Endothelial cell (in vitro differentiated cells): ENCODE measurements at regions not wholly inside any gene's neighbourhood (a gene's known extent, or its start where the extent isn't known, plus 50 kb on each side); places are given as distances from the start of the nearest gene placed in this dataset.

Experiments
- DNase-seq: peaks from one replicate; pipeline ENCODE4 v3.0.0; 2021; ENCODE audit warnings: low spot score
- H3K27ac Mint-ChIP-seq: one replicate; pipeline ENCODE4 v1.8.0; 2021; ENCODE audit warnings: mixed read lengths, inconsistent platforms; ENCODE audit not compliant: unreplicated experiment
- H3K27me3 Mint-ChIP-seq: one replicate; pipeline ENCODE4 v1.8.0; 2021; ENCODE audit warnings: mild to moderate bottlenecking, moderate library complexity, mixed read lengths, inconsistent platforms; ENCODE audit not compliant: unreplicated experiment
- H3K36me3 Mint-ChIP-seq: one replicate; pipeline ENCODE4 v1.8.0; 2021; ENCODE audit warnings: mild to moderate bottlenecking, low read depth, mixed read lengths, inconsistent platforms; ENCODE audit not compliant: unreplicated experiment
- H3K4me1 Mint-ChIP-seq: one replicate; pipeline ENCODE4 v1.8.0; 2021; ENCODE audit warnings: mild to moderate bottlenecking, mixed read lengths, inconsistent platforms; ENCODE audit not compliant: unreplicated experiment
- H3K4me3 Mint-ChIP-seq: one replicate; pipeline ENCODE4 v1.8.0; 2021; ENCODE audit warnings: mild to moderate bottlenecking, mixed read lengths, inconsistent platforms; ENCODE audit not compliant: unreplicated experiment
- H3K9me3 Mint-ChIP-seq: one replicate; pipeline ENCODE4 v1.8.0; 2021; ENCODE audit warnings: mixed read lengths, inconsistent platforms; ENCODE audit not compliant: unreplicated experiment
- TF ChIP-seq, protein P1 (sequence below): fragments of 200-600 bp; sonication (generic); IDR thresholded peaks from one replicate; pipeline ENCODE4 v1.5.0; 2021; ENCODE audit warnings: antibody characterized with exemption; ENCODE audit not compliant: unreplicated experiment

DNA sequence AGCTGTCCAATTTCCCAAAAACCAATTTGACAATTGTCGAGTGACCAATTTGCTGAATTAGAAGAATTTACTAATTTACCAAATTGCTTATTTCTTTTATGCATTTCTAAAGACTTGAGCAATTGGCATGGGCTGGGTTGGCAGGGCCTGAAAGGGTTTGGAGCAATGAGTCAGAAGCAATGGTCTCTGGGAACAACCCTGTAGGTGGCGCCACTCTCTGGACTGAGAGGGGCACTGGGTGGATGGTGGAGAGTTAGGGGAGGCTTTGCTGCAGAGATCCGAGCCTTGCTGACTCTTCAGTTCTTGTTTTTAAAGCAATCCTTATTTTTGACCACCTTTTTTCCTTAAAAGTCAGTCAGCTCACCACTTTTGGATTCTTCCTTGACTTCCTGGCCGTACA is 71.5 kb upstream of the RPS23 start:
- DNase-seq, result peak; percentile 63
- TF ChIP-seq, protein P1, sequence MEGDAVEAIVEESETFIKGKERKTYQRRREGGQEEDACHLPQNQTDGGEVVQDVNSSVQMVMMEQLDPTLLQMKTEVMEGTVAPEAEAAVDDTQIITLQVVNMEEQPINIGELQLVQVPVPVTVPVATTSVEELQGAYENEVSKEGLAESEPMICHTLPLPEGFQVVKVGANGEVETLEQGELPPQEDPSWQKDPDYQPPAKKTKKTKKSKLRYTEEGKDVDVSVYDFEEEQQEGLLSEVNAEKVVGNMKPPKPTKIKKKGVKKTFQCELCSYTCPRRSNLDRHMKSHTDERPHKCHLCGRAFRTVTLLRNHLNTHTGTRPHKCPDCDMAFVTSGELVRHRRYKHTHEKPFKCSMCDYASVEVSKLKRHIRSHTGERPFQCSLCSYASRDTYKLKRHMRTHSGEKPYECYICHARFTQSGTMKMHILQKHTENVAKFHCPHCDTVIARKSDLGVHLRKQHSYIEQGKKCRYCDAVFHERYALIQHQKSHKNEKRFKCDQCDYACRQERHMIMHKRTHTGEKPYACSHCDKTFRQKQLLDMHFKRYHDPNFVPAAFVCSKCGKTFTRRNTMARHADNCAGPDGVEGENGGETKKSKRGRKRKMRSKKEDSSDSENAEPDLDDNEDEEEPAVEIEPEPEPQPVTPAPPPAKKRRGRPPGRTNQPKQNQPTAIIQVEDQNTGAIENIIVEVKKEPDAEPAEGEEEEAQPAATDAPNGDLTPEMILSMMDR, result peak; percentile 39
- H3K36me3 Mint-ChIP-seq, result no peaks in the 10 kb centered on the region
- no peak overlapping the region for H3K4me3 Mint-ChIP-seq
- H3K9me3 Mint-ChIP-seq, result no peaks in the 10 kb centered on the region
- H3K4me1 Mint-ChIP-seq, result peaks cover 22% of the 10 kb centered on the region
- H3K27ac Mint-ChIP-seq, result no peak overlapping the region
- peaks cover 2% of the 10 kb centered on the region for H3K27me3 Mint-ChIP-seq

DNA sequence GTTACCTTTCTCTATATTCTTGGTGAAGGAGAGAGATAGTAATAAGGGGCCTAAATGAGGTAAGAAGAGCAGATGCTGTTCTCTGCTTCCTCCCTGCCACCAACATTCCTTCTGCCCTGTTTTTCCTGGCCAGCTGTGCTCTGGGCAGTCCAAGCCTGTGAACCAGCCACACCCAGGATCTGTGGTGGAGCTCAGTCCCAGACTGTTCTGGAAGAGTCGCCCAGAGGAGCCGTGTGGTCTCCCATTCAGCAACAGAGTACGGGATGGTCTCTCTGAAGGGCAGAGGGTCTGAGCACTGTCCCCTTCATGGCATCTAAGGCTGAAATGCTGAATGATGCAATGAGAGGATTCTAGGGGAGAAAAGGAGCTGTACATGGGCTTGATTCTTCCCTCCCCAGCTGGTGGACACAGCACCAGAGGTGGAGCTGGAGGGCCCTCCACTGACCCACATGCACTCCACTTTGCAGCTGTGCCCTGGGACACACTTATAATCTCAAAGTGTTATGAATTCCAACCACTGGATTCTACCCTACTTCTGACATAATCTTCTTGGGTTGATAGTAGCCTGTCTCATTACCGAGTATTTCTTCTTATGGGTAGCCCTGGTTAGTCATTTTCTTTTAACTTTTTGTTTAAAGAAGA is 70.8 kb upstream of the RPS23 start:
- no peak overlapping the region for H3K27ac Mint-ChIP-seq
- no peak overlapping the region for H3K4me3 Mint-ChIP-seq
- TF ChIP-seq, protein P1, result no peak
- H3K27me3 Mint-ChIP-seq, result peaks cover 2% of the 10 kb centered on the region
- no peaks in the 10 kb centered on the region for H3K9me3 Mint-ChIP-seq
- DNase-seq, result no peak
- peaks cover 23% of the 10 kb centered on the region for H3K4me1 Mint-ChIP-seq
- no peaks in the 10 kb centered on the region for H3K36me3 Mint-ChIP-seq

DNA sequence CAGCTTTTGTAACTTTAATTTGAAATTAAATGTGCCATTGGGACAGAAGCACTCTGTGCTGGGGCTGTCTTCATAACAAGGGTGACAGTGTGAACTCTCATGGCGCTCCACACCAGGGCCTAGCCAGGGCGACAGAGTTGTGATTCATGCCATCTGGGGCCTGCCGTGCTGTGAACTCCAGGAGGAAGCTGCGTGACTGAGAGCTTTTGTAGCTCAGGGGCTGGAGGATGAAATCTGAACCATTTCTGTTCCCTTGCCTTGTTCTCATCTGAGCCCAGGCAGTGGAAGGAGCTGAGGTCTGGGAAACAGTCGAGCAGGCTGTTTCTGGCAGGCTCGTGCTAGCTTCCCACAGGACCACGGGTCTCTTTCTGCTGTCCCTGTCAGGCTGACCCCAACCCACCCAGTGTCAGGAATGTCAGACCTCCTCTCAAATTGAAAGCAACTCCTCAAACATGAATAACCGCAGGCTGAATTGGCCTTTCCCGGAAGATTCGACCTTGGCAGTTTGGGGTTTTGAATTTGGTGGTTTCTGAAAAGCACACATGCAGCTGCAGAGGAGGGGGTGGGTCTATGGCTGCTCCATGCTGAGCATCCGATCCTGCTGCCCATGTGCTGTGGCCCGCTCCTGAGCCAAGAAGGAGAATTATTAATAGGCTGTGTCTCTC is 69.2 kb upstream of the RPS23 start:
- Mint-ChIP-seq H3K27me3 (peaks cover under 1% of the 10 kb centered on the region), H3K4me3 (no peak overlapping the region), H3K4me1 (peaks cover 16% of the 10 kb centered on the region), H3K36me3 (no peaks in the 10 kb centered on the region), H3K27ac (no peak overlapping the region), H3K9me3 (no peaks in the 10 kb centered on the region)
- DNase-seq, result no peak
- TF ChIP-seq, protein P1, result no peak

DNA sequence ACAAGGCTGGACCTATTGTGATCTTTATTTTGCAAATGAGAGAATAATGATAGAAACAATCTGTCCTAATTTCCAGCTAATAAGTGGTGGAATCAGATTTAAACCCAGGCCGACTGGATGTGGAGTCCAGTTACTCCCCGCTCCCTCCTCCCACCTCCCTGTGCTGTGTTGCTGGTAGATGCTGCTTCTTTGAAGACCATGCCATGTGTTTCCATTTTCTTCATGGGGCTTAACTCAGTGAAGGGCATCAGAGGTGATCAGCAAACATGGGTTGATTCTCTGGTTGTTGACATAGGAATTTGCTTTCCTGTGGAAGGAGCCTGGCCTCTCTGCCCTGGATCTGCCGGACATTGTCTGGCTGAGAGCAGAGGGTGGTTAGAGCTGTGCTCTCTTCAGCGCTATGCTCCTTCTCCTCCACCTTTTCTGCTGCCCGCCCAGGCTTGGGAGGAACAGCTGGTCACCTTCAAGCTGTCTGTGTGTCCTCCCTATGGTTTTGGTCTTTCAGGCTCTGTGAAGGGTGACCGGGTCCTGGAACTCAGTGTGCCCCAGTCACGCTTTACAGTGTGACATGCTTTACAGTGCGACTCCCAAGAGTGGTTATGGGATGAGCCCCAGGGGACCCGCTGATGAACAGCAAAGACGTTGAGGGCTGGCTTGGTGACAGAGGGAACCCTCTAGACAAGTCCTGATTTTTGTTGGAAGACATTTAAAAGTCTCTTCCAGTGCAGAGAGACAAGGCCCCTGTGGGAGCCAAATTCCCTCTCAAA is 68.4 kb upstream of the RPS23 start:
- H3K4me1 Mint-ChIP-seq, result peaks cover 14% of the 10 kb centered on the region
- no peaks in the 10 kb centered on the region for H3K9me3 Mint-ChIP-seq
- H3K36me3 Mint-ChIP-seq, result no peaks in the 10 kb centered on the region
- no peaks in the 10 kb centered on the region for H3K27me3 Mint-ChIP-seq
- H3K4me3 Mint-ChIP-seq, result no peak overlapping the region
- DNase-seq, result no peak
- no peak overlapping the region for H3K27ac Mint-ChIP-seq
- TF ChIP-seq, protein P1, result no peak

DNA sequence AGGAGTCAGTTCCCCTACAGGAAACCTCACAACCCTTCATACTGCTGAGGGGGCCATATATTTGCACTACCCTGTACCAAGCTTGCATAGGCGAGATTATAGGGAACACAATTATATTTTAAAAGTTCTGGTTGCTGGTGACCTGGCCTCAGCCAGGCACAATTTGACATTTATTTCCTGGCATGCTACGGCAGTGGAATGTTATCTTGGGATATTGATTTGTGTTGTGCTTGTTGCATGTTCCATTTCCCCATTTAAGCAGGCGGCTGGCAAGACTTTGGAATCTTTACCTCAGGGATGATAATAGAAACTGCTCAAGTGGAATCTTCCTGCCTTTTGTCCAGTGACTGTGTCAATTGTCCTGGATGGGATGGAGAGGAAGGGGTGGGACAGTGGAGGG is 67.0 kb upstream of the RPS23 start:
- no peak for DNase-seq
- H3K9me3 Mint-ChIP-seq, result no peaks in the 10 kb centered on the region
- no peak overlapping the region for H3K27ac Mint-ChIP-seq
- TF ChIP-seq, protein P1, result no peak
- no peaks in the 10 kb centered on the region for H3K36me3 Mint-ChIP-seq
- H3K4me1 Mint-ChIP-seq, result peaks cover 14% of the 10 kb centered on the region
- no peaks in the 10 kb centered on the region for H3K27me3 Mint-ChIP-seq
- no peak overlapping the region for H3K4me3 Mint-ChIP-seq
